Hematopoietic multipotent progenitor cell treated with erythropoietin and hydrocortisone succinate and interleukin-3 and kit ligand, for 15 days (in vitro differentiated cells): ENCODE measurements at regions not wholly inside any gene's neighbourhood (a gene's known extent, or its start where the extent isn't known, plus 50 kb on each side); places are given as distances from the start of the nearest gene placed in this dataset.

ENCODE experiments used
- DNase-seq: peaks from one replicate; pipeline ENCODE4 v3.0.0-alpha.2; 2015; ENCODE audit warnings: low spot score

- no peak for DNase-seq
Observed at GRCh38 chr5:10876006-10876744, 115.1 kb upstream of the DAP start.

- no peak for DNase-seq
Observed at GRCh38 chr5:10875201-10875768, 114.3 kb upstream of the DAP start.

- DNase-seq = no peak
Observed at GRCh38 chr5:10874541-10874940, 113.5 kb upstream of the DAP start.

GRCh38 chr5:10870791-10871190 is 109.8 kb upstream of the DAP start:
- no peak for DNase-seq

GRCh38 chr5:10868956-10869355 is 107.9 kb upstream of the DAP start:
- no peak for DNase-seq

GRCh38 chr5:10867389-10868303 is 106.6 kb upstream of the DAP start:
- DNase-seq = no peak

GRCh38 chr5:10866913-10867312 is 105.9 kb upstream of the DAP start:
- DNase-seq = no peak

- peak; percentile 65 for DNase-seq
Observed at GRCh38 chr5:10863763-10864383, 102.8 kb upstream of the DAP start.

GRCh38 chr5:10862085-10862484 is 101.1 kb upstream of the DAP start:
- DNase-seq = no peak

- DNase-seq = no peak
Observed at GRCh38 chr5:10861423-10861790, 100.4 kb upstream of the DAP start.

GRCh38 chr5:10860645-10861422 is 99.8 kb upstream of the DAP start:
- no peak for DNase-seq

GRCh38 chr5:10860196-10860543 is 99.1 kb upstream of the DAP start:
- no peak for DNase-seq

- DNase-seq = no peak
Observed at GRCh38 chr5:10859393-10860195, 98.6 kb upstream of the DAP start.

GRCh38 chr5:10858945-10859344 is 97.9 kb upstream of the DAP start:
- no peak for DNase-seq

- DNase-seq = no peak
Observed at GRCh38 chr5:10858307-10858706, 97.3 kb upstream of the DAP start.

- DNase-seq = no peak
Observed at GRCh38 chr5:10857338-10857733, 96.3 kb upstream of the DAP start.

- DNase-seq = no peak
Observed at GRCh38 chr5:10856683-10857337, 95.8 kb upstream of the DAP start.

- DNase-seq = no peak
Observed at GRCh38 chr5:10856071-10856470, 95.0 kb upstream of the DAP start.

GRCh38 chr5:10854506-10855277 is 93.7 kb upstream of the DAP start:
- no peak for DNase-seq

- no peak for DNase-seq
Observed at GRCh38 chr5:10853154-10853553, 92.1 kb upstream of the DAP start.
